ENCODE measurements at regions not wholly inside any gene's neighbourhood (a gene's known extent, or its start where the extent isn't known, plus 50 kb on each side); places are given as distances from the start of the nearest gene placed in this dataset.

- DNase-seq: no peak
Measured at GRCh38 chr12:132439333-132439904, 50.5 kb upstream of the FBRSL1 start.

- no peak for DNase-seq
Measured at GRCh38 chr12:132438726-132439125, 51.2 kb upstream of the FBRSL1 start.

- no peak for DNase-seq
Measured at GRCh38 chr12:132437943-132438700, 51.8 kb upstream of the FBRSL1 start.

DNA sequence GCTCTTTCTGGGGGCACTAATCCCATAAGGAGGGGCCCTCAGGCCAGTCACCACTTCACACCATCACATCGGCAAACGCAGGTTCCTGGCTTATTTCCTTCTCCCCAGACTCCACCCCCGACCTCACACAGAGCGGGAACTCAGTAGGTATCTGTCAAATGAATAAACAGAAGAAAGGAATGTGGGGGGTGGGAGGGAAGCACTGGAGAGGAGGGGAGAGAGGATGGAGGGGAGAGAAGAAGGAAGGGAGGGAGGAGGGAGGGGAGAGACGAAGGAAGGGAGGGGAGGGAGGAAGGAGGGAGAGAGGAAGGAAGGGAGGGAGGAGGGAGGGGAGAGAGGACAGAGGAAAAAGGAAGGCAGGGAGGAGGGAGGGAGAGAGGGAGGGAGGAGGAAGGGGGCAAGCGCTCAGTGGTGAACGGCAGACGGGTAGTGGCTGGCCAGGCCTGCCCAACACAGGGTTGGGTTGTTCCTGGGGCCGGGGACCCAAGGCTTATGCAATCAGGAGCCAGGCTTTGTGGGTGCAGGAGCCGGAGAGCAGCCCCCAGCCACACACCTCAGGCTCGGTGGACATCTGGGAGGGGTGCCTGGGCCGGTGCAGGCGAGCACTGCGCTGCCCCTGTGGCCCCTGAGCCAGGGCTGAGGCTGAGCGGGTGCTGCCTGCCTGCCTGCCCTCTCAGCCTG, 52.6 kb upstream of the FBRSL1 start:
- no peak for DNase-seq

GRCh38 chr12:132436791-132437251, 53.1 kb upstream of the FBRSL1 start:
- DNase-seq: no peak

DNA sequence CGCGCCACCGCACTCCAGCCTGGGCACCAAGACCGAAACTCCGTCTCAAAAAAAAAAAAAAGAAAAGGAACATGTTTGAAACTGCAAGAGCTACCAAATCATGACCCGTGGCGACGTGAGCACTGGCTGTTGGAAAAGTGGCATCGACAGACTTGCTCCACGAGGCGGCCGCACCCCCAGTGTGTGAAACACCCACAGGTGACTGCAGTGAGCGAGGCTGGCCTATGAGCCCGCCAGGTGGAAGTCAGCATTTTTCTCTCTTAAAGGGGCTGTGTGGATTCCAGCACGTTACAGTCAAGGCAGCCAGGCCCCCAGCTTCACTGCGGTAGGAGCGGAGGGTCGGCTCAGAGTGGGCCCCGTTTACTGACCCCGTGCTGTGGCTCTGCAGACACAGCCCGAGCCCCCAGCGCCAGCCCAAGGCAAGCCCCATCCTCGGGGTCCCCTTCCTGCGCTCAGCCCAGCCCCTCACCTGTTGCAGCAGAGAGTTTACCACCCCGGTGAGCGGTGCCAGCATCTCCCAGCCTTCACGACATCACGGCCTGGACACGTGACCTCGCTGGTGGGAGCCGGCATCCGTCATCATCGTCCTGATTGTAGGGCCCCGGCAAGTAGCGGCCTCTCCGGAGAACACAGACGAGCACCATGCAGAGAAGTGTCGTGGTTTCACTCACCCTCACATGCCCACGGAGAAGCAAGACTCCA, 54.3 kb upstream of the FBRSL1 start:
- DNase-seq: no peak

DNA sequence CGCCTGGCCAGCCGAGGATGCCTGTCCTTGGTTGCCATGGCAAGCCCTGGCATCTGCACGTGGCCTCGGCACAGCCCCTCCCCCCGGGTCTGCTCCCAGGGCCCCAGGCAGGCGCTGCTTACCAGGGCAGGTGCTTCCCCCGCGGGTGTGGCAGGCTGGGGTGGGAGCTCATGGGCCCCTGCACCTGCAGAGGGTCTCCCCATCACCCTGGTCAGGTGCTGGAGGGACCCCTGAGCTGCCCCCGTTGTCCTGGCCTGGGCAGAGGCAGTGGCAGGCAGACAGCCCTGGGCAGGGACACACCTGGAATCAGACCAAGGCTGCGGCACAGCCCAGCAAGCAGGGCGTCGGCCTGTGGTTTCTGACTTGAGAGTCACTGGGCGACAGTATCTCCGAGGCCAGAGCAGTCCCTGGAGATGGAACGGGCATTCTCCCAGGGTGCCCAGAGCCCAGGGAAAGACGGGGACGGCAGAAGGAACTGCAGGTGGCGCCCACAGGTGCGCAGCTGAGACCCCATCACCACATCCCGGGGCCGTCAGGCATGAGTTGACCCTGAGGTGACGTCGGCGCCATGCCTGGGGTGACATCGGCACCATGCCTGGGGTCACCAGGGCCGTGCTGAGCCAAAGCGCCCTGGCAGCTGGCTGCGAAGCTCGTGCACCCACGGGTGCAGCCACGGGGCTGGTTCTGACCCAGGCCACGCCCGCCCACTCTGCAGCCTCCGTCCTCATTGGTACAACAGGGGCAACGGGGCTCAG, 56.1 kb upstream of the FBRSL1 start:
- no peak for DNase-seq

DNA sequence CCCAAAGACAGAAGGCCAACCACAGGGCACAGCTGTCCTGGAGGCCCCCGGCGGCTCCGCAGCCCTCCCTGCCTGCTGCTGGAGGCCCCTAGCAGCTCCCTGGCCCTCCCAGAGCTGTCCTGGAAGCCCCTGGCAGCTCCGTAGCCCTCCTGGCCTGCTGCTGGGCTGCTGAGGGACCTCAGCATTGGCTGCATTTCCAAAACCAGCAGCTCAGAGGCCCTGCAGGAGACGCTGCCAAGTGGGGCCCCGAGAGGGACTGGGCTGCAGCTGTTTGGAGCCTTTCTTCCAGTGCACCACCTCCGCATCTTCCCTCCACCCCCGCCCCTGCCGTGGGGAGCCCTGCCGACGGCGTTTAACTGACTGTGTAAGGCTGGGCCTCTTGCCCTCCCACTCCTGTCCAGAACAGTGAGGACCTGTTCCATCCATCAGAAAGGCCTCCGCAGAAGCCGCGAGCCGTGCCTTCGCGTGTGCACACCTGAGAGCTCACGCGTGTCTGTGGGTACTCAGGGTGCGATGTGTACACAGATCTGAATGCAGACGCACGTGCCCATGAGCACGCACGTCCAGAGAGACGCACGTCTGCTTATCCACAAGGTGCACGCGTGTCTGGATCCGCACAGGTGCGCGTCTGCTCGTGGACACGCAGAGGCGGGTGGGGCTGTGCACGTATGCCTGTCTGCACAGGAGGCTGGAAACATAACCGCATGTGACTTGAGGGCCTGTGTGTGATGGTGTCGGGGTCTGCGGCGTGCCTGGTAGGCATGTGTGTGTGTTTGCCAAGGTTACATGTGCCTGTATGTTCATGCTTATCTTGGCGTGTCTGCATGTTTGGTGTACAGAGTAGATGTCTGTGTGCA, 57.0 kb upstream of the FBRSL1 start:
- no peak for DNase-seq

- no peak for DNase-seq
Measured at GRCh38 chr12:132432126-132432705, 57.7 kb upstream of the FBRSL1 start.

- no peak for DNase-seq
Measured at GRCh38 chr12:132430838-132431774, 58.8 kb upstream of the FBRSL1 start.

GRCh38 chr12:132429946-132430643, 59.9 kb upstream of the FBRSL1 start:
- DNase-seq: no peak

DNA sequence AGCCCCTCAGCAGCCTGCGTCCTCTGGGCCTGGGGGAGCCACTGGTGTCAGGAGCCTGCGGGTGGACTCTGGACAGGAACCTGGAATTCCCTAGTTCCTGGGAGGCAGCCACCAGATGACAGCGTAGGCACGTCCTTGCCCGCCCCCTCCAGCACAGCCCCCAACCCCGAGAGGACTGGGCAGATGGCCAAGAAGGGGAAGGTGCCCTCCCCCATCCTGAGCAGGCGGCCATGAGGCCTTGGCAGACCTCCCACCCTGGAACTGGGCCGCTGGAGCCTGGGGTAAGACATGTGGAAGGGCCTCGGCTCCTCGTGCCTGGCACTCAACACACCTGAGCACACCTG, 60.4 kb upstream of the FBRSL1 start:
- DNase-seq: no peak

DNA sequence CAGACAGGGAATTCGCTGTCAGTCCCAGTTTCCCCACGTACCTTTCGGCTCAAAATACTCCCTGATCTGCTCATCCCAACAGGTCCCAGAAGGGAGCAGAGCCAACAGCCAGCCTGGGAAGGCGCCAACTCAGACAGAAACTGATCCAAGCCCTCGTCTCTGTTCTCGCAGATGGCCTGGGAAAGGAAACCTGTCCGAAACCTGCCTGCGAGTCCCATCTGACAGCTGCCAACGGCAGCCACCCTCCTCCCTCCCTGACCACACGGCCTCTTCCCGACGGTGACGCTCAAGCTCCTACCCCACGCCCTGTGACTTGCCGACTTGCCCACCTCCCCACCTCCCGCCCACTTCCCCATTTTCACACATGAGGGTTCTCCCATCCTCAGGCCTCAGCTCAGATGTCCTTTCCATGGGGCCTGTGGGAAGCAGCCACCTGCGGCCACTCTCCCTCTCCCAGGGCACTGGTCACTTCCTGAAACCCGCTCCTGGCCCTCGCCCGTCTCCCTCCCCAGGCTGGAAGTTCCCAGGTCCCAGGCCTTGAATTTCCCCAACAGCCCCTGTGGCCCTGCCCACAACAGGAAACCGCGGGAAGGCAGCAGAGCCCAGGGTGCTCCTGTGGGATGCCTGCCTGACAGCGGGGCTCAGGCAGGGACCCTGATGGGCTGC, 60.9 kb upstream of the FBRSL1 start:
- peak; percentile 66 to 84 for DNase-seq

- DNase-seq: no peak
Measured at GRCh38 chr12:132427999-132428935, 61.7 kb upstream of the FBRSL1 start.

- DNase-seq: no peak
Measured at GRCh38 chr12:132427174-132427768, 62.7 kb upstream of the FBRSL1 start.

DNA sequence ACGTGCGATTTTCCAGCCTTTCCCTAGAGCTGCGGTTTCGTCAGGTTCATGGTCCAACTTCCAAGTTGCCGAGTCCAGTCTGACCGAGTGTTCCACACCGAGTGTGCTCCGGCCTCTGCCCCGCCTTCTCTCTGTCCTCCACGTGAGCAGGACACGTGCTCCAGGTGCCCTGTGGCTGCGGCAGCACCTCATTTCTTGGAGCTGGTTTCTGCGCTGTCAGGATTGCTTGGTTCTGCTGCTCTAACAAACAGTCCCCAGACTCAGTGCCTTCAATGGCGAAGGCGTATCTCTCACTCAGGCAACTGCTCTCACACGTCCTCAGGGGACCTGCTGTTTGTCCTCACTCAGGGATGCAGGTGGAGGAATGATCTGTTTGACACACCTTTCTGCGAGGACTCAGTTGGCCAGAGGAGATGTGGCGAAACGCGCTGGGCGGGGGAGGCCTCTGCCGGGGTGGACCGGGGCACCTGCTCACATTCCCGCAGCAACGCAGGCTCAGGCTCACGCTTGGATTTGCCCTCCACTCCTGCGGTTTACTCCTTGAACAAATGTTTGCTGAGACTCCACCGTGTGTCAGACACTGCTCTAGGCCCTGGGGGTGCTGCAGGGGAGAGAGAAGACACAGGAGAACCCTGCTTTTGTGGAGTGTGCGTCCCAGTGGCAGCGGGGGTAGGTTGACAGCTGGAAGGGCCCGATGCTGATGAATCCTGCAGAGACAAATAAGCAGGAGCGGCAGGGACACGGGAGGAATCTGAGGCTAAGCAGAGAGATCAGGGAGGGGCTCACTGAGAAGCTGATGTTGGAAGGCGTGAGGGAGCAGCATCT, 63.4 kb upstream of the FBRSL1 start:
- no peak for DNase-seq
